ENCODE measurements at regions not wholly inside any gene's neighbourhood (a gene's known extent, or its start where the extent isn't known, plus 50 kb on each side); places are given as distances from the start of the nearest gene placed in this dataset.

- intact Hi-C loops (cut with micrococcal nuclease), result no loop called here
Observed at GRCh38 chr1:82542141-82542540, 741.4 kb downstream of the ADGRL2 start.

- intact Hi-C loops (cut with micrococcal nuclease), result no loop called here
Observed at GRCh38 chr1:82540006-82540405, 739.3 kb downstream of the ADGRL2 start.

- intact Hi-C loops (cut with micrococcal nuclease), result no loop called here
Observed at GRCh38 chr1:82538876-82539275, 738.1 kb downstream of the ADGRL2 start.

- intact Hi-C loops (cut with micrococcal nuclease), result no loop called here
Observed at GRCh38 chr1:82534996-82535395, 734.3 kb downstream of the ADGRL2 start.

GRCh38 chr1:82525378-82525777 is 724.6 kb downstream of the ADGRL2 start:
- intact Hi-C loops (cut with micrococcal nuclease), result no loop called here

GRCh38 chr1:82520611-82521010 is 719.9 kb downstream of the ADGRL2 start:
- intact Hi-C loops (cut with micrococcal nuclease), result no loop called here

- intact Hi-C loops (cut with micrococcal nuclease), result no loop called here
Observed at GRCh38 chr1:82517586-82517985, 716.9 kb downstream of the ADGRL2 start.

- intact Hi-C loops (cut with micrococcal nuclease), result no loop called here
Observed at GRCh38 chr1:82515650-82516049, 714.9 kb downstream of the ADGRL2 start.

- intact Hi-C loops (cut with micrococcal nuclease), result no loop called here
Observed at GRCh38 chr1:82511441-82511840, 710.7 kb downstream of the ADGRL2 start.

- intact Hi-C loops (cut with micrococcal nuclease), result no loop called here
Observed at GRCh38 chr1:82510431-82510830, 709.7 kb downstream of the ADGRL2 start.

GRCh38 chr1:82507011-82507410 is 706.3 kb downstream of the ADGRL2 start:
- intact Hi-C loops (cut with micrococcal nuclease), result no loop called here

- intact Hi-C loops (cut with micrococcal nuclease), result no loop called here
Observed at GRCh38 chr1:82503822-82504221, 703.1 kb downstream of the ADGRL2 start.

- intact Hi-C loops (cut with micrococcal nuclease), result no loop called here
Observed at GRCh38 chr1:82499022-82499421, 698.3 kb downstream of the ADGRL2 start.

GRCh38 chr1:82494117-82494516 is 693.4 kb downstream of the ADGRL2 start:
- intact Hi-C loops (cut with micrococcal nuclease), result no loop called here

- intact Hi-C loops (cut with micrococcal nuclease), result no loop called here
Observed at GRCh38 chr1:82492159-82492558, 691.4 kb downstream of the ADGRL2 start.

GRCh38 chr1:82491301-82492048 is 690.7 kb downstream of the ADGRL2 start:
- intact Hi-C loops (cut with micrococcal nuclease), result no loop called here

- intact Hi-C loops (cut with micrococcal nuclease), result no loop called here
Observed at GRCh38 chr1:82487778-82488177, 687.0 kb downstream of the ADGRL2 start.

- intact Hi-C loops (cut with micrococcal nuclease), result no loop called here
Observed at GRCh38 chr1:82486969-82487368, 686.2 kb downstream of the ADGRL2 start.

GRCh38 chr1:82486468-82486867 is 685.7 kb downstream of the ADGRL2 start:
- intact Hi-C loops (cut with micrococcal nuclease), result no loop called here

- intact Hi-C loops (cut with micrococcal nuclease), result no loop called here
Observed at GRCh38 chr1:82485591-82486369, 685.0 kb downstream of the ADGRL2 start.

- intact Hi-C loops (cut with micrococcal nuclease), result no loop called here
Observed at GRCh38 chr1:82483146-82483545, 682.4 kb downstream of the ADGRL2 start.

- intact Hi-C loops (cut with micrococcal nuclease), result no loop called here
Observed at GRCh38 chr1:82478916-82479315, 678.2 kb downstream of the ADGRL2 start.
